NCI-H446 (cell line): ENCODE measurements at regions not wholly inside any gene's neighbourhood (a gene's known extent, or its start where the extent isn't known, plus 50 kb on each side); places are given as distances from the start of the nearest gene placed in this dataset.

Experiments used
- DNase-seq, 2 experiments: peaks; one replicate each; lab custom pipeline; 2025; lab: John Stamatoyannopoulos, UW

GRCh38 chr4:187586892-187587291, 408.7 kb upstream of the ZFP42 start:
- DNase-seq: no peak

GRCh38 chr4:187598196-187598595, 397.4 kb upstream of the ZFP42 start:
- no peak for DNase-seq

- no peak for DNase-seq
Observed at GRCh38 chr4:187602339-187603092, 393.1 kb upstream of the ZFP42 start.

- DNase-seq: no peak
Observed at GRCh38 chr4:187603093-187604025, 392.2 kb upstream of the ZFP42 start.

GRCh38 chr4:187604984-187605383, 390.6 kb upstream of the ZFP42 start:
- DNase-seq: no peak

GRCh38 chr4:187606581-187606980, 389.0 kb upstream of the ZFP42 start:
- DNase-seq: no peak

GRCh38 chr4:187608001-187608421, 387.6 kb upstream of the ZFP42 start:
- DNase-seq: no peak

GRCh38 chr4:187612301-187612700, 383.3 kb upstream of the ZFP42 start:
- DNase-seq: no peak

GRCh38 chr4:187613089-187613839, 382.3 kb upstream of the ZFP42 start:
- DNase-seq: no peak

GRCh38 chr4:187615972-187616371, 379.6 kb upstream of the ZFP42 start:
- no peak for DNase-seq

GRCh38 chr4:187617113-187617512, 378.5 kb upstream of the ZFP42 start:
- no peak for DNase-seq

GRCh38 chr4:187618701-187619281, 376.8 kb upstream of the ZFP42 start:
- DNase-seq: no peak

- no peak for DNase-seq
Observed at GRCh38 chr4:187619319-187619718, 376.3 kb upstream of the ZFP42 start.

- DNase-seq: no peak
Observed at GRCh38 chr4:187632260-187632995, 363.1 kb upstream of the ZFP42 start.

GRCh38 chr4:187633245-187633644, 362.3 kb upstream of the ZFP42 start:
- DNase-seq: no peak

- no peak for DNase-seq
Observed at GRCh38 chr4:187656959-187657358, 338.6 kb upstream of the ZFP42 start.

GRCh38 chr4:187663076-187663475, 332.5 kb upstream of the ZFP42 start:
- DNase-seq: no peak

- DNase-seq: no peak
Observed at GRCh38 chr4:187664011-187664410, 331.6 kb upstream of the ZFP42 start.

GRCh38 chr4:187665086-187665485, 330.5 kb upstream of the ZFP42 start:
- DNase-seq: no peak

GRCh38 chr4:187666034-187666433, 329.5 kb upstream of the ZFP42 start:
- no peak for DNase-seq
